Stomach (tissue), 4 donors: ENCODE measurements at regions not wholly inside any gene's neighbourhood (a gene's known extent, or its start where the extent isn't known, plus 50 kb on each side); places are given as distances from the start of the nearest gene placed in this dataset.

ENCODE experiments used
- CTCF ChIP-seq, 7 experiments: fragments of 450-650 bp in 4 of 7; fragments of 200-600 bp in 3 of 7; sonication (generic) in 3 of 7; IDR thresholded peaks; one replicate each; pipeline ENCODE4 v1.5.1; 2016 to 2019; ENCODE audit warnings: antibody characterized with exemption in 7 of 7, control low read depth in 2 of 7, mild to moderate bottlenecking in 1 of 7
- EP300 ChIP-seq: sonication (generic); formaldehyde crosslinking; IDR thresholded peaks from one replicate; pipeline ENCODE4 v1.6.1; 2017; ENCODE audit warnings: antibody characterized with exemption
- POLR2A ChIP-seq, 4 donors: fragments of 450-650 bp; IDR thresholded peaks; one replicate each; pipeline ENCODE4 v1.6.1; 2016; ENCODE audit warnings: antibody characterized with exemption in 4 of 4, control low read depth in 2 of 4, mild to moderate bottlenecking in 1 of 4, moderate library complexity in 1 of 4

DNA sequence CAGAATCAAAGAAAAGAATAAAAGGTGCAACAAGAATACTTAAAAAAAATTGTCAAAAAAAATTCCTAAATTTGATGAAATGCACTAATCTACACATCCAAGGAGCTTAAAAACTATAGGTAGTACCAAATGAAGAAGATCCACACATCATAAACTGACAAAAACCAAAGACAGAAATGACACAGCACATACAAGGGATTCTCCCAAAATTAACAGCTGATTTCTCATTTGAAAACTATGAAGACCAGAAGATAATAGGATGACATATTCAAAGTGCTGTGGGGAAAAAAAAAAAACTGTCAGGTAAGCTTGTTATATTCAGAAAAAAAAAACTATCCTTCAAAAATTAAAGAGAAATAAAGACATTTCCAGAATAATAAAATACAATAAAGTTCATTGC, 618.2 kb downstream of the TNS3 start:
- TF ChIP-seq CTCF (IDR thresholded peaks at IDR 0.05) (no peak), EP300 (no peak), POLR2A (IDR thresholded peaks at IDR 0.05) (no peak)
